ENCODE measurements at regions not wholly inside any gene's neighbourhood (a gene's known extent, or its start where the extent isn't known, plus 50 kb on each side); places are given as distances from the start of the nearest gene placed in this dataset.

- H3K27ac Mint-ChIP-seq = no peak overlapping the region
- DNase-seq = no peak
- CTCF ChIA-PET = no interaction called here
- H3K27me3 Mint-ChIP-seq (ENCODE audit: low read depth) = peaks cover 18% of the 10 kb centered on the region
- intact Hi-C loops (cut with micrococcal nuclease) = no loop called here
- H3K9me3 Mint-ChIP-seq = no peaks in the 10 kb centered on the region
- no peaks in the 10 kb centered on the region for H3K36me3 Mint-ChIP-seq (ENCODE audit: low read depth)
- no peaks in the 10 kb centered on the region for H3K4me1 Mint-ChIP-seq (ENCODE audit: low read depth)
- no peak overlapping the region for H3K4me3 Mint-ChIP-seq
Observed at GRCh38 chr12:132384916-132385774, 55.8 kb upstream of the GALNT9 start.

GRCh38 chr12:132380641-132381040, 51.3 kb upstream of the GALNT9 start:
- Mint-ChIP-seq H3K9me3 (no peaks in the 10 kb centered on the region), H3K27ac (no peak overlapping the region), H3K36me3 (ENCODE audit: low read depth) (no peaks in the 10 kb centered on the region), H3K4me1 (ENCODE audit: low read depth) (no peaks in the 10 kb centered on the region), H3K27me3 (ENCODE audit: low read depth) (peaks cover 27% of the 10 kb centered on the region), H3K4me3 (no peak overlapping the region)
- DNase-seq = no peak
- intact Hi-C loops (cut with micrococcal nuclease) = no loop called here
- CTCF ChIA-PET = interaction anchor here (0.6 kb wide), 2 partner anchors 16 to 136 kb away, joined by 3 read pairs; no protein-coding TSS in a partner anchor

GRCh38 chr12:132379996-132380395, 50.6 kb upstream of the GALNT9 start:
- intact Hi-C loops (cut with micrococcal nuclease) = no loop called here
- Mint-ChIP-seq H3K36me3 (ENCODE audit: low read depth) (no peaks in the 10 kb centered on the region), H3K27me3 (ENCODE audit: low read depth) (peaks cover 27% of the 10 kb centered on the region), H3K4me1 (ENCODE audit: low read depth) (no peaks in the 10 kb centered on the region), H3K9me3 (no peaks in the 10 kb centered on the region), H3K4me3 (no peak overlapping the region), H3K27ac (no peak overlapping the region)
- DNase-seq = no peak
- CTCF ChIA-PET = no interaction called here

- intact Hi-C loops (cut with micrococcal nuclease) = no loop called here
- peaks cover 31% of the 10 kb centered on the region for H3K27me3 Mint-ChIP-seq (ENCODE audit: low read depth)
- H3K9me3 Mint-ChIP-seq = no peaks in the 10 kb centered on the region
- no peak overlapping the region for H3K4me3 Mint-ChIP-seq
- H3K36me3 Mint-ChIP-seq (ENCODE audit: low read depth) = no peaks in the 10 kb centered on the region
- no peaks in the 10 kb centered on the region for H3K4me1 Mint-ChIP-seq (ENCODE audit: low read depth)
- CTCF ChIA-PET = no interaction called here
- DNase-seq = no peak
- no peak overlapping the region for H3K27ac Mint-ChIP-seq
Observed at GRCh38 chr12:132379576-132379975, 50.2 kb upstream of the GALNT9 start.

All from activated naive CD4-positive, alpha-beta T cell treated with anti-CD3 and anti-CD28 coated beads for 36 hours (primary cell).